H1 (cell line): ENCODE measurements at regions not wholly inside any gene's neighbourhood (a gene's known extent, or its start where the extent isn't known, plus 50 kb on each side); places are given as distances from the start of the nearest gene placed in this dataset.

ENCODE experiments used
- CTCF ChIA-PET: fragments of 300-600 bp; sonication (Branson Sonifier 250); formaldehyde crosslinking; loops from one replicate; lab custom pipeline; 2021; ENCODE audit not compliant: partially characterized antibody; lab: Charles Lee
- POLR2A ChIA-PET: fragments of 300-600 bp; sonication (Branson Sonifier 250); formaldehyde crosslinking; loops from one replicate; lab custom pipeline; 2021; ENCODE audit warnings: inconsistent platforms; ENCODE audit not compliant: partially characterized antibody; lab: Charles Lee
- DNase-seq, 2 experiments: peaks; one replicate each; pipeline versions ENCODE4 v3.0.0 to v3.0.0-alpha.2; 2010 to 2022; ENCODE audit warnings: low spot score in 2 of 2, low read depth in 1 of 2, mixed read lengths in 1 of 2
- FAIRE-seq: peaks from 2 replicates; lab custom pipeline; 2011; peaks lifted over from hg19 to GRCh38; lab: Jason Lieb, UNC
- H2AFZ ChIP-seq: 2 replicates; pipeline ENCODE4 v1.8.1; 2012; ENCODE audit warnings: low read length, inconsistent platforms
- H2AK5ac ChIP-seq: 2 replicates; pipeline ENCODE4 v1.6.1; 2013; ENCODE audit warnings: low read depth, low read length
- H2BK120ac ChIP-seq: replicated peaks from 2 replicates; pipeline ENCODE3; 2013; ENCODE audit warnings: low read depth, low read length, inconsistent platforms
- H2BK12ac ChIP-seq: 2 replicates; pipeline ENCODE4 v1.6.1; 2013; ENCODE audit warnings: low read depth, low read length
- H2BK15ac ChIP-seq: 2 replicates; pipeline ENCODE4 v1.6.1; 2013; ENCODE audit warnings: low read length
- H2BK20ac ChIP-seq: 2 replicates; pipeline ENCODE4 v1.6.1; 2013; ENCODE audit warnings: low read length
- H2BK5ac ChIP-seq: 2 replicates; pipeline ENCODE4 v1.6.1; 2013; ENCODE audit warnings: low read depth, low read length
- H3K14ac ChIP-seq: 2 replicates; pipeline ENCODE4 v1.6.1; 2013; ENCODE audit warnings: inconsistent platforms; ENCODE audit not compliant: insufficient read length
- H3K18ac ChIP-seq: 2 replicates; pipeline ENCODE4 v1.6.1; 2013; ENCODE audit warnings: low read length; ENCODE audit errors: extremely low read depth
- H3K23ac ChIP-seq: 2 replicates; pipeline ENCODE4 v1.6.1; 2013; ENCODE audit warnings: inconsistent platforms; ENCODE audit not compliant: insufficient read length
- H3K23me2 ChIP-seq: 2 replicates; pipeline ENCODE4 v1.6.1; 2013; ENCODE audit warnings: low read depth, low read length
- H3K27ac ChIP-seq: 2 replicates; pipeline ENCODE4 v1.6.1; 2011; ENCODE audit warnings: low read depth, low read length, inconsistent platforms
- H3K27me3 ChIP-seq, 4 experiments: replicated peaks in 1 of 4; 1 replicate in 1 of 4; 2 replicates in 3 of 4; pipeline versions ENCODE4 v1.6.1 to v1.8.1; 2011 to 2013; ENCODE audit warnings: low read length in 3 of 4, mild to moderate bottlenecking in 3 of 4, inconsistent platforms in 2 of 4, mixed read lengths in 2 of 4, moderate library complexity in 1 of 4; ENCODE audit not compliant: control insufficient read depth in 3 of 4, insufficient read depth in 3 of 4; ENCODE audit errors: extremely low read depth in 1 of 4
- H3K36me3 ChIP-seq, 4 experiments: 2 replicates each; pipeline versions ENCODE4 v1.6.1 to v1.8.1; 2011 to 2013; ENCODE audit warnings: mild to moderate bottlenecking in 4 of 4, low read length in 3 of 4, moderate library complexity in 2 of 4, control low read depth in 1 of 4, inconsistent platforms in 1 of 4; ENCODE audit not compliant: insufficient read depth in 4 of 4, control insufficient read depth in 2 of 4
- H3K4ac ChIP-seq: replicated peaks from 2 replicates; pipeline ENCODE3; 2013; ENCODE audit warnings: low read length, low read depth, mixed read lengths, inconsistent platforms; ENCODE audit not compliant: insufficient read length
- H3K4me1 ChIP-seq, 4 experiments: replicated peaks in 1 of 4; 1 replicate in 1 of 4; 2 replicates in 3 of 4; pipeline versions ENCODE4 v1.6.1 to v1.8.1; 2011 to 2013; ENCODE audit warnings: low read length in 3 of 4, inconsistent platforms in 2 of 4, mixed read lengths in 1 of 4; ENCODE audit not compliant: insufficient read depth in 4 of 4, control insufficient read depth in 3 of 4
- H3K4me2 ChIP-seq, 2 experiments: 2 replicates each; pipeline versions ENCODE4 v1.6.1 to v1.8.1; 2011 to 2013; ENCODE audit warnings: low read depth in 2 of 2, low read length in 2 of 2, control low read depth in 1 of 2, inconsistent platforms in 1 of 2, mild to moderate bottlenecking in 1 of 2; ENCODE audit not compliant: insufficient read depth in 1 of 2
- H3K4me3 ChIP-seq, 4 experiments: fragments of 200-600, 300-600 bp in 1 of 4; sonication (generic), shearing (Covaris generic), sonication (Bioruptor Twin) in 1 of 4; 2 replicates each; pipeline versions ENCODE4 v1.5.1 to v1.8.1; 2011 to 2016; ENCODE audit warnings: low read length in 4 of 4, low read depth in 3 of 4, control low read depth in 2 of 4, inconsistent platforms in 2 of 4, mild to moderate bottlenecking in 2 of 4, mixed read lengths in 1 of 4, moderate library complexity in 1 of 4; ENCODE audit not compliant: insufficient read depth in 2 of 4; ENCODE audit errors: extremely low read depth in 1 of 4
- H3K56ac ChIP-seq: replicated peaks from 2 replicates; pipeline ENCODE3; 2013; ENCODE audit warnings: low read depth, mild to moderate bottlenecking, mixed read lengths, low read length, inconsistent platforms; ENCODE audit not compliant: insufficient read length
- H3K79me1 ChIP-seq: 2 replicates; pipeline ENCODE4 v1.6.1; 2013; ENCODE audit warnings: low read depth, low read length, control low read depth
- H3K79me2 ChIP-seq, 2 experiments: 2 replicates each; pipeline versions ENCODE4 v1.6.1 to v1.8.1; 2012 to 2013; ENCODE audit warnings: low read length in 2 of 2, mild to moderate bottlenecking in 2 of 2, inconsistent platforms in 1 of 2; ENCODE audit not compliant: insufficient read depth in 2 of 2, control insufficient read depth in 1 of 2
- H3K9ac ChIP-seq, 4 experiments: replicated peaks in 1 of 4; 1 replicate in 1 of 4; 2 replicates in 3 of 4; pipeline versions ENCODE4 v1.6.1 to v1.8.1; 2011 to 2013; ENCODE audit warnings: low read depth in 3 of 4, low read length in 3 of 4, control low read depth in 2 of 4, mild to moderate bottlenecking in 2 of 4, moderate library complexity in 2 of 4, inconsistent platforms in 1 of 4; ENCODE audit errors: extremely low read depth in 1 of 4
- H3K9me3 ChIP-seq, 2 experiments: 2 replicates each; pipeline versions ENCODE4 v1.6.1 to v1.8.1; 2012 to 2013; ENCODE audit warnings: mild to moderate bottlenecking in 2 of 2, moderate library complexity in 2 of 2, control low read depth in 1 of 2, inconsistent platforms in 1 of 2, low read depth in 1 of 2, low read length in 1 of 2, mixed read lengths in 1 of 2; ENCODE audit not compliant: insufficient read depth in 2 of 2
- H4K20me1 ChIP-seq, 2 experiments: replicated peaks in 1 of 2; 2 replicates each; pipeline versions ENCODE3 to v1.8.1; 2011 to 2013; ENCODE audit warnings: inconsistent platforms in 2 of 2, low read length in 2 of 2, mild to moderate bottlenecking in 1 of 2; ENCODE audit not compliant: insufficient read depth in 2 of 2, control insufficient read depth in 1 of 2
- H4K5ac ChIP-seq: 2 replicates; pipeline ENCODE4 v1.6.1; 2013; ENCODE audit warnings: low read length, low read depth, mixed read lengths, inconsistent platforms; ENCODE audit not compliant: insufficient read length
- H4K8ac ChIP-seq: 2 replicates; pipeline ENCODE4 v1.8.0; 2013; ENCODE audit warnings: mild to moderate bottlenecking, moderate library complexity, low read length, inconsistent platforms; ENCODE audit not compliant: insufficient read depth; ENCODE audit errors: extremely low read depth
- H4K91ac ChIP-seq: replicated peaks from 2 replicates; pipeline ENCODE3; 2013; ENCODE audit warnings: low read length, mixed read lengths, inconsistent platforms; ENCODE audit not compliant: insufficient read length
- GABPA ChIP-seq: IDR thresholded peaks from 2 replicates; pipeline ENCODE4 v1.6.1; 2011; ENCODE audit warnings: mild to moderate bottlenecking, low read length, moderate library complexity, borderline replicate concordance; ENCODE audit not compliant: insufficient read depth
- JUND ChIP-seq: IDR thresholded peaks from 2 replicates; pipeline ENCODE4 v1.6.1; 2011; ENCODE audit warnings: mild to moderate bottlenecking, improper control_type of control experiment, low read length
- MAFK ChIP-seq: IDR thresholded peaks from 2 replicates; pipeline ENCODE4 v1.6.1; 2012; ENCODE audit warnings: low read depth, mild to moderate bottlenecking, improper control_type of control experiment, low read length
- RXRA ChIP-seq: IDR thresholded peaks from 2 replicates; pipeline ENCODE4 v1.6.1; 2011; ENCODE audit warnings: low read depth, mild to moderate bottlenecking, low read length, moderate library complexity; ENCODE audit not compliant: insufficient read depth
- SIN3A ChIP-seq, 2 experiments: IDR thresholded peaks in 1 of 2; conservative IDR thresholded peaks in 1 of 2; 2 replicates each; pipeline ENCODE4 v1.6.1; 2011 to 2012; ENCODE audit warnings: low read length in 2 of 2, improper control_type of control experiment in 1 of 2, low read depth in 1 of 2, mild to moderate bottlenecking in 1 of 2
- SP2 ChIP-seq: IDR thresholded peaks from 2 replicates; pipeline ENCODE4 v1.6.1; 2012; ENCODE audit warnings: mild to moderate bottlenecking, low read length, inconsistent platforms
- WGBS, 2 experiments: shearing (Covaris generic) in 1 of 2; methylation state at CpG; one replicate each; pipeline versions ENCODE4 v1.1.6 to v1.1.7; 2013 to 2015; ENCODE audit warnings: low lambda C conversion rate in 2 of 2, mixed read lengths in 2 of 2, inconsistent platforms in 1 of 2, low coverage in 1 of 2, missing lambda C conversion rate in 1 of 2; ENCODE audit not compliant: insufficient replicate concordance in 2 of 2, insufficient coverage in 1 of 2, insufficient read length in 1 of 2; ENCODE audit errors: extremely low coverage in 1 of 2, missing lambda C conversion rate in 1 of 2; 5-methylcytosine and 5-hydroxymethylcytosine counted together
- TF ChIP-seq, protein P1 (sequence below): IDR thresholded peaks from 2 replicates; pipeline ENCODE4 v1.6.1; 2011; ENCODE audit warnings: low read depth, mild to moderate bottlenecking, low read length; ENCODE audit not compliant: insufficient read depth
- TF ChIP-seq, protein P2 (sequence below): IDR thresholded peaks from 2 replicates; pipeline ENCODE4 v1.6.1; 2012; ENCODE audit warnings: inconsistent platforms

DNA sequence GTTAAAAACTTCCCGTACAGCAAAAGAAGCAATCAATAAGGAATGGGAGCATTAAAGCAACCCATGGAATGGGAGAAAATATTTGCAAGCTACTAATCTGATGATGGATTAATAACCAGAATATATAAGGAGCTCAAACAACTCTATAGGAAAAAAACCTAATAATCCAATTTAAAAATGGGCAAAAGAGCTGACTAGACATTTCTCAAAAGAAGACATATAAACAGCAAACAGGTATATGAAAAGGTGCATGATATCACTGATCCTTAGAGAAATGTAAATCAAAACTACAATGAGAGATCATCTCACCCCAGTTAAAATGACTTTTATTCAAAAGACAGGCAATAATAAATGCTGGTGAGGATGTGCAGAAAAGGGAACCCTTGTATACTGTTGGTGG lies 52.7 kb upstream of the POU1F1 start:
- POLR2A ChIA-PET: no interaction called here
- 6% methylated on average over 1 of the region's 1 CpG; no CpG with 5 or more reads in 1 of the 2 experiments for WGBS, 2 experiments
- no peak for FAIRE-seq

More for the DNA sequence above, 52.7 kb upstream of the POU1F1 start:
- no peak overlapping the region for H3K4me3 ChIP-seq
- no peak overlapping the region for H3K9ac ChIP-seq
- H2AK5ac ChIP-seq: no peak overlapping the region
- H3K4ac ChIP-seq: no peak overlapping the region
- H4K8ac ChIP-seq: no peak overlapping the region
- no peaks in the 10 kb centered on the region for H3K36me3 ChIP-seq
- H3K23ac ChIP-seq: no peak overlapping the region
- H3K14ac ChIP-seq: no peak overlapping the region
- no peaks in the 10 kb centered on the region for H3K27me3 ChIP-seq
- no peak overlapping the region for H2BK120ac ChIP-seq
- no peak overlapping the region for H2BK5ac ChIP-seq
- H3K56ac ChIP-seq: no peak overlapping the region
- peaks cover 0 to 3% of the 10 kb centered on the region in 2 experiments; a peak in 2 of 4 replicates for H3K9me3 ChIP-seq
- no peak overlapping the region for H4K91ac ChIP-seq
- H3K4me1 ChIP-seq: no peaks in the 10 kb centered on the region
- no peak overlapping the region for H2BK12ac ChIP-seq
- H3K18ac ChIP-seq: no peak overlapping the region
- H2BK15ac ChIP-seq: no peak overlapping the region
- no peaks in the 10 kb centered on the region for H4K20me1 ChIP-seq
- H4K5ac ChIP-seq: no peak overlapping the region
- no peaks in the 10 kb centered on the region for H3K79me2 ChIP-seq
- CTCF ChIA-PET: interaction anchor here (1.4 to 2.0 kb wide), 2 partner anchors 22 kb away, joined by 3 to 11 read pairs; no protein-coding TSS in a partner anchor
- no peak overlapping the region for H3K27ac ChIP-seq
- no peaks in the 10 kb centered on the region for H3K79me1 ChIP-seq
- no peak overlapping the region for H2AFZ ChIP-seq
- H2BK20ac ChIP-seq: no peak overlapping the region
- no peak for DNase-seq
- no peaks in the 10 kb centered on the region for H3K23me2 ChIP-seq
- H3K4me2 ChIP-seq: no peak overlapping the region
- no peak for TF ChIP-seq RXRA
- TF ChIP-seq, protein P1, sequence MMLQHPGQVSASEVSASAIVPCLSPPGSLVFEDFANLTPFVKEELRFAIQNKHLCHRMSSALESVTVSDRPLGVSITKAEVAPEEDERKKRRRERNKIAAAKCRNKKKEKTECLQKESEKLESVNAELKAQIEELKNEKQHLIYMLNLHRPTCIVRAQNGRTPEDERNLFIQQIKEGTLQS: no peak
- no peak for TF ChIP-seq SP2
- TF ChIP-seq GABPA: no peak
- no peak for TF ChIP-seq JUND
- TF ChIP-seq, protein P2, sequence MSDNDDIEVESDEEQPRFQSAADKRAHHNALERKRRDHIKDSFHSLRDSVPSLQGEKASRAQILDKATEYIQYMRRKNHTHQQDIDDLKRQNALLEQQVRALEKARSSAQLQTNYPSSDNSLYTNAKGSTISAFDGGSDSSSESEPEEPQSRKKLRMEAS: no peak
- no peak for TF ChIP-seq SIN3A (conservative IDR thresholded peaks at IDR 0.05 in 1 of 2, IDR thresholded peaks at IDR 0.05 in 1 of 2; ENCODE audit: low read depth in 1 of 2, low read length in 2 of 2)
- peak; percentile 61; the same call in 1 of the 2 replicates for TF ChIP-seq MAFK
